GM19372 (cell line): ENCODE measurements at regions not wholly inside any gene's neighbourhood (a gene's known extent, or its start where the extent isn't known, plus 50 kb on each side); places are given as distances from the start of the nearest gene placed in this dataset.
"Not testable (repeated sequence)": the region's sequence is repeated elsewhere in the genome, so short reads cannot be mapped to it uniquely, and the experiment has no call there.

Experiments
- ATAC-seq: cut with Tn5 transposase; IDR thresholded peaks from one replicate; pipeline ENCODE4 v1.9.1; 2021; ENCODE audit warnings: mild to moderate bottlenecking, low read depth, moderate library complexity; ENCODE audit not compliant: unreplicated experiment

DNA sequence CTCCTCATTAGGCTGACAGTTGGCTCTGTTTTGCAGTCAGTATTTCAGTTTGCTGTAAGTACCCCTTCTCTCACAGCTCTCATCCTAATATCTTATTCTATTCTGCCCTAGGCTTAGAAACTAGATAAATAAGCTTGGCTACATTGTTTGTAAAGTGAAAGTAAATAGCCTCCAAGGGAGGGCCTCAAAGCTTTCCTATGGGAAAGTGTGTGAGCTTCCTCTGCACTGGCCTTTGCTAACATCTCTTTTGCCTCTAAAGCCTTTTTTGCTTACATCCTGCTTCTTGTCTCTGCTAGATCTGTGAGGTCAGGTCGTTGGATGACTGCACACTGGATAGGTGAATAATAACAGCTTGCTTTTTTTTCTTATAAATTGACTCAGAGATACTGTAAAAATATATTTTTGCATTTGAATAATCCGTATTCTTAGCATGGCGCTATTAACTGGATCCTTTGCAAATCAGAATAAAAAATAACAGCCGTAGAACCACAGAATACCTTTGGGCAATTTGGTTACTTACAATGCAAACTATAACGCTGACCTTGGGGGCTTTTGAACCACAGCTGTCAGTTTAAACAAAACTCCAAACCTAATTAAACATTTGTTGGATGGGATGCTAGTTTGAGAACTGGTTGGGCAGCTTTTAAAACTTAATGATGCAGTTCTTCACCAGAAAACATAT is 55.1 kb downstream of the TTC6 start:
- ATAC-seq = no peak

DNA sequence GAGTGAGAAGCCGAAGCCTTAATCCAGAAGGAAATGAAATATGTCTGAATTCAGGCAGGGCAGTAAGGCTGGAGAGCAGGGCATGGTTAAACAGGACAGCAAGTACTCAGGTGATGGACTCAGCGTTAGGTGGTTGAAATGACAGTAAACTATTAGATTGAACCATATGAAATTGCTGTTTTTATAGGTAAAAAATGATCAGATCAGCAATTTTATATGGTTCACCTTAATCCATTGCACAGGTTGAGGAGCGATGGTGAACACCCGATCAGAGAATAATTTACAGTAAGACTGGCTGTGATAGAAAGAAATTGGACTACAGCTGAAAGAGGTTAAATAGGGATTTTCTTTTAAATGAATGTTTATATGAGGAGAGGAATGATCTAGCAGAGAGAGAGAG is 56.6 kb downstream of the TTC6 start:
- ATAC-seq = no peak

GRCh38 chr14:37655418-37655817 is 60.0 kb downstream of the TTC6 start:
- no peak for ATAC-seq

DNA sequence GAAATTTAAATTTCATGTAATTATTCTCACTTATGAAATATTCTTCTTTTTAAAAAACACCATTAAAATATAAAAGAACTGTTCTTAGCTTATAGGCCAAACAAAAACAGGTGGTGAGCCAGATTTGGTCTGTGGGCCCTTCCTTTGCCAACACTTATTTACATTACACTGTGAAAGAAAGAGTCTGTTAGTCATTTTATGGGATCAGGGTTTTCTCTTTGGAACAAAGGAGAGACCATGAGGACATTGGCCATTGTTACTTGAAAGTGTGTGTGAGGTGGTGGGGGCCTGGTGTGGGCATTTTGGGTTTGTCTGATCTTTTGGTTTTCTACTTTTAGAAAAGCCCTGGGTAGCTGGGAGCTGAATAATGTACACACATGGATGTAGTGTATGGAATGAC is 62.7 kb downstream of the TTC6 start:
- no peak for ATAC-seq

DNA sequence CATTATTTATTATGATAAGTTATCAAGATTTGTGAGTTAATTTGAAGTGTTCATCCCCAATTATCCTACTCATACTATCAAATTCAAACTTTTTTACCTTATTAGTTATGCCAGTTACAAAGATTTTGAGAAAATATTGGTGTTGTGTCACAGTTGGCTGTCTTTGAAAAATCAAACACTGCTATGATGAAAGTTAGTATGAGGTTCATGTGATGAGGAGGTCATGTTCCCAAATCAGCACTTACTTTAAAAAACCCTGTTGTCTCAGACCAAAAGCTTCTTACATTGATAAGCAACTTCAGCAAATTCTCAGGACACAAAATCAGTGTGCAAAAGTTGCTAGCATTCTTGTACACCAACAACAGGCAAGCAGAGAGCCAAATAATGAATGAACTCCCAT is 68.1 kb downstream of the TTC6 start:
- no peak for ATAC-seq

- ATAC-seq = no peak
Observed at GRCh38 chr14:37665479-37665878, 70.0 kb downstream of the TTC6 start.

DNA sequence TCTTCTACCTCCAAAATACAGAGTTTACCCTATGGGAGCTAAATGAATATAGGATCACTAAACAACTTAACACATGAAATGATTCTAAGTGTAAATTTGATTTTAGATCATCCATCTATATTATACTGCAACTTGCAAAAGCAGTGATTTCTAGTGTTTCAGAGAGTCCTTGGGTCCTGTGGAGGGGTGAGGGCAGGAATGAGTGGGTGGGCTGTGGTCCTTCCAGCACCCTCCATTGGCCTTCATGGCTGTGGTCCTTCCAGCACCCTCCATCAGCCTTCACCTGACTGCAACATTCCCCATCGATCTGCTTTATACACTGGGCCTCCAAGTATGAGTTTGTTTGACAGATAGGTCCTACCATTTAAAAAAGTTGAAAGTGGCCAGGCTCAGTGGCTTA is 70.5 kb downstream of the TTC6 start:
- ATAC-seq = no peak

DNA sequence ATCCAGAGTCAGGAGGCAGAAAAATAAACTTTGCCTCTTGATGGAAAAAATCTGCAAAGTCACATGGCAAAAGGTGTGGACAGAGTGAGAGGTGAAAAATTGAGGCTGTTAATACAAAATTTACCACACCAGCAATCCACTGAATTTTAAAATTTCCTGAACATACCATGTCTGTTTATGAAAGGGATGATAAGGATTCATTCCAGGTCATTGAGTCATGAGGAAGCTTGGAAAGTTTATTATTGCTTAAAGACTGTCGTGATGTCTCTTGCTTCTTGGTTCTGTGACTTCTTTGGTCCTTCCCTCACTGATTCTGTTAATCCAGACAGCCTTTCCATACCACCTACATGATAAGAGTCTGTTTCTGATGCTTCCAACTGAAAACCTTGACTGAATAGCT is 73.2 kb downstream of the TTC6 start:
- no peak for ATAC-seq

DNA sequence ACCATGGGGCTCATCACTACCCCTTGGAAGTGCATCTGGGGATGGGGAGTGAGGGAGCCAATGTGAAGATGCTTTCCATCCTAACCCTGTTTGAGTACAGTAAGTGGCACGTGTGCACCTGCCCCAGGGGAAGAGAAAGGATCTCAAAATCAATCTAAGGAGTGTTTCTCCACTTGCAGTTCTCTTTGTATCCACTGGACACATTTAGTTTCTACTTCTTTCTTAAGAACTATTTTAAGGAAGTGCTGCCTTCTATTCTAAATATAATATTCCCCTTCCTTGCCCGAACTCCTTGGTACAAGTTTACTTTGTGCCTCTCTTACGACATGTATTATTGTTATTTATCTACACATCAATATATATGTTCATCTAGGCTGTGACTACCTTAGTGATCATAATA is 73.8 kb downstream of the TTC6 start:
- ATAC-seq = no peak

- no peak for ATAC-seq
Observed at GRCh38 chr14:37673439-37673838, 78.0 kb downstream of the TTC6 start.

DNA sequence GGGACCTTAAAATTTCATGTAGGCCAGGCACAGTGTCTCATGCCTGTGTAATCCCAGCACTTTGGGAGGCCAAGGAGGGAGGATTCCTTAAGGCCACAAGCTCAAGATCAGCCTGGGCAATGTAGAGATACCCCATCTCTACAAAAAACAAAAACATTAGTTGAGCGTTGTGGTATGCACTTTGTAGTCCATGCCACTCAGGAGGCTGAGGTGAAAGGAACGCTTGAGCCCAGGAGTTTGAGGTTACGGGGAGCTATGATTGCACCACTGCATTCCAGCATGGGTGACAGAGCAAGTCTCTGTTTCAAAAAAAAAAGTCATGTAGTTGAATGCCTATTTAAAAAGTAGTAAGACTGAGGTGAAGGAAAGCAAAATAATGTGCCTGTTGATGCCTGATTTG is 83.5 kb downstream of the TTC6 start:
- ATAC-seq = no peak

- no peak for ATAC-seq
Observed at GRCh38 chr14:37681486-37681885, 86.1 kb downstream of the TTC6 start.

GRCh38 chr14:37692680-37693079 is 97.3 kb downstream of the TTC6 start:
- ATAC-seq = not testable (repeated sequence)

- not testable (repeated sequence) for ATAC-seq
Observed at GRCh38 chr14:37693420-37693819, 98.0 kb downstream of the TTC6 start.

- ATAC-seq = no peak
Observed at GRCh38 chr14:37695866-37696265, 100.4 kb downstream of the TTC6 start.

DNA sequence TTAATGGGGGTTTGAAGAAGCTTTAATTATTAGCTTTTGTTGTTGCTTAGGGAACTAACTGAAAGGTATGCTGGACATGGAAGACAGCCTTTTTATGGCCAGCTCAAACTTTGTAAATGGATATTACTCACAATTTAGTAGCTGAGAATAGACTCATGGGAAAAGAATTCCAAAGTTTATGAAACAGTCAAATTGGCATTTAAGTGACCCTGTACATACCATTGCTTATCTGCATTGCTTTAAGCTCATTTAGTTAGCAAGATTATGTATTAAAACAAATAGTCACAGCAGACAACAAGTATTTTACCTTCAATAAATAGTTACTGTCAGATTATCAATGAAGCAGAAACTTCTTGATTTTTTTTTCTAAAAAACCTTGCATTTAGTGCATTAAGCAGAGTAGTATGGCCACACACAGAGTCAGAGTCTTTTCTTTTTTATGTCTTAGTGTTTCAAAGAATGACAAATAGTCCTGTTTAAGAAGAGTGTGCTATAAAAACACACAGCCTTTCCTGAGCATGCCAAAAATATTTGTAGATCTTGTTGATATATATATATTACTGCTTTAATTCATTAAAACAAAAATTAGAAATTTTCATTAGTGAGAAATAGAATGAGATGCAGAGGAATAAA is 102.2 kb downstream of the TTC6 start:
- ATAC-seq = no peak

GRCh38 chr14:37698840-37699777 is 103.7 kb downstream of the TTC6 start:
- ATAC-seq = no peak

- no peak for ATAC-seq
Observed at GRCh38 chr14:37707716-37708115, 112.3 kb downstream of the TTC6 start.

DNA sequence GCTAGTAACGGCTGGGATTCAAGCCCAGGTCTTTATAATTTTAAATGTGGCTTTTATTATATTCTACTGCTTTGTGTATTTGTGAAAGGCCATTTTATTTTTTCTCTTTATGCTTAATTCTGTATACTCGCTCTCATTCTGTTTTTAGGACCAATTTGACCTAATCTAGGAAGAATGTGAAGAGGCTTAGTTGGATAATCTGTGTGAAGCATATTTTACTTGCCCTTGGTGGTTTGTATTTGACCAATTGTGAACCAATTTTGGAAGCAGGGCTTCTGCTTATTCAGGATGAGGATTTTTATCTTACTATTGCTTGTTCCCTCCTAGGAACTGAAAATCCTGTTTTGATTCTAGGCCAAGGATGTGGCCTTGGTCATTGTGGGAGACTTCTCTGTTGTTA is 113.1 kb downstream of the TTC6 start:
- ATAC-seq = no peak

- ATAC-seq = no peak
Observed at GRCh38 chr14:37709419-37710195, 114.2 kb downstream of the TTC6 start.
